HEK293T (cell line): ENCODE measurements at regions not wholly inside any gene's neighbourhood (a gene's known extent, or its start where the extent isn't known, plus 50 kb on each side); places are given as distances from the start of the nearest gene placed in this dataset.

ENCODE experiments used
- CTCF ChIA-PET: fragments of 350-600 bp; formaldehyde crosslinking; extraction: SDS; loops from one replicate; lab custom pipeline; 2021; ENCODE audit warnings: antibody characterized with exemption, inconsistent platforms; lab: Yijun Ruan, JAX
- POLR2A ChIA-PET: fragments of 350-600 bp; formaldehyde crosslinking; extraction: SDS; loops from one replicate; lab custom pipeline; 2020; ENCODE audit warnings: antibody characterized with exemption, inconsistent platforms; lab: Yijun Ruan, JAX
- DNase-seq: peaks from one replicate; pipeline ENCODE4 v3.0.0; 2012; ENCODE audit warnings: mixed read lengths; ENCODE audit errors: extremely low spot score
- ARNT ChIP-seq: fragments of 450-650 bp; IDR thresholded peaks from 2 replicates; pipeline ENCODE4 v1.6.1; 2017; ENCODE audit warnings: mild to moderate bottlenecking
- BHLHE40 ChIP-seq: fragments of 450-650 bp; IDR thresholded peaks from 2 replicates; pipeline ENCODE4 v1.6.1; 2016; ENCODE audit warnings: mild to moderate bottlenecking, moderate library complexity, borderline replicate concordance
- CTBP1 ChIP-seq: fragments of 450-650 bp; IDR thresholded peaks from 2 replicates; pipeline ENCODE4 v1.6.1; 2016; ENCODE audit warnings: borderline replicate concordance
- ELF4 ChIP-seq: fragments of 450-650 bp; IDR thresholded peaks from 2 replicates; pipeline ENCODE4 v1.6.1; 2017; ENCODE audit warnings: antibody characterized with exemption
- FOXA1 ChIP-seq: fragments of 450-650 bp; IDR thresholded peaks from 2 replicates; pipeline ENCODE4 v1.6.1; 2016; ENCODE audit warnings: mild to moderate bottlenecking
- FOXK2 ChIP-seq: fragments of 450-650 bp; IDR thresholded peaks from 2 replicates; pipeline ENCODE4 v1.6.1; 2016; ENCODE audit warnings: mild to moderate bottlenecking
- FOXM1 ChIP-seq: fragments of 450-650 bp; IDR thresholded peaks from 2 replicates; pipeline ENCODE4 v1.6.1; 2017; ENCODE audit warnings: mild to moderate bottlenecking, borderline replicate concordance
- HDGF ChIP-seq: fragments of 450-650 bp; IDR thresholded peaks from 2 replicates; pipeline ENCODE4 v1.6.1; 2017; ENCODE audit warnings: antibody characterized with exemption, borderline replicate concordance
- L3MBTL2 ChIP-seq: fragments of 450-650 bp; conservative IDR thresholded peaks from 2 replicates; pipeline ENCODE4 v1.6.1; 2016; ENCODE audit warnings: mild to moderate bottlenecking
- LEF1 ChIP-seq: fragments of 450-650 bp; IDR thresholded peaks from 2 replicates; pipeline ENCODE4 v1.6.1; 2017; ENCODE audit warnings: mild to moderate bottlenecking, borderline replicate concordance
- NFRKB ChIP-seq: fragments of 450-650 bp; IDR thresholded peaks from 2 replicates; pipeline ENCODE4 v1.6.1; 2016; ENCODE audit warnings: mild to moderate bottlenecking, moderate library complexity
- SP1 ChIP-seq: fragments of 450-650 bp; IDR thresholded peaks from 2 replicates; pipeline ENCODE4 v1.6.1; 2017
- SUZ12 ChIP-seq: fragments of 450-650 bp; IDR thresholded peaks from 2 replicates; pipeline ENCODE4 v1.6.1; 2016; ENCODE audit warnings: mild to moderate bottlenecking
- TARDBP ChIP-seq: fragments of 450-650 bp; IDR thresholded peaks from 2 replicates; pipeline ENCODE4 v1.6.1; 2016
- ZNF384 ChIP-seq: fragments of 450-650 bp; IDR thresholded peaks from 2 replicates; pipeline ENCODE4 v1.6.1; 2016
- TF ChIP-seq, protein P1 (sequence below): fragments of 450-650 bp; IDR thresholded peaks from 2 replicates; pipeline ENCODE4 v1.6.1; 2016

GRCh38 chr16:9261376-9261775 is 169.9 kb downstream of the HAPSTR1 start:
- ChIA-PET CTCF (no interaction called here), POLR2A (interaction anchor here (0.6 kb wide), 1 partner anchor 442 kb away, joined by 3 read pairs; no protein-coding TSS in a partner anchor)
- no peak for DNase-seq
- no peak for TF ChIP-seq SUZ12
- TF ChIP-seq SP1 = no peak
- TF ChIP-seq ARNT = no peak
- TF ChIP-seq, protein P1, sequence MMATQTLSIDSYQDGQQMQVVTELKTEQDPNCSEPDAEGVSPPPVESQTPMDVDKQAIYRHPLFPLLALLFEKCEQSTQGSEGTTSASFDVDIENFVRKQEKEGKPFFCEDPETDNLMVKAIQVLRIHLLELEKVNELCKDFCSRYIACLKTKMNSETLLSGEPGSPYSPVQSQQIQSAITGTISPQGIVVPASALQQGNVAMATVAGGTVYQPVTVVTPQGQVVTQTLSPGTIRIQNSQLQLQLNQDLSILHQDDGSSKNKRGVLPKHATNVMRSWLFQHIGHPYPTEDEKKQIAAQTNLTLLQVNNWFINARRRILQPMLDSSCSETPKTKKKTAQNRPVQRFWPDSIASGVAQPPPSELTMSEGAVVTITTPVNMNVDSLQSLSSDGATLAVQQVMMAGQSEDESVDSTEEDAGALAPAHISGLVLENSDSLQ = no peak
- no peak for TF ChIP-seq FOXM1
- no peak for TF ChIP-seq CTBP1
- no peak for TF ChIP-seq FOXK2
- no peak for TF ChIP-seq NFRKB
- TF ChIP-seq ELF4 = no peak
- TF ChIP-seq LEF1 = no peak

DNA sequence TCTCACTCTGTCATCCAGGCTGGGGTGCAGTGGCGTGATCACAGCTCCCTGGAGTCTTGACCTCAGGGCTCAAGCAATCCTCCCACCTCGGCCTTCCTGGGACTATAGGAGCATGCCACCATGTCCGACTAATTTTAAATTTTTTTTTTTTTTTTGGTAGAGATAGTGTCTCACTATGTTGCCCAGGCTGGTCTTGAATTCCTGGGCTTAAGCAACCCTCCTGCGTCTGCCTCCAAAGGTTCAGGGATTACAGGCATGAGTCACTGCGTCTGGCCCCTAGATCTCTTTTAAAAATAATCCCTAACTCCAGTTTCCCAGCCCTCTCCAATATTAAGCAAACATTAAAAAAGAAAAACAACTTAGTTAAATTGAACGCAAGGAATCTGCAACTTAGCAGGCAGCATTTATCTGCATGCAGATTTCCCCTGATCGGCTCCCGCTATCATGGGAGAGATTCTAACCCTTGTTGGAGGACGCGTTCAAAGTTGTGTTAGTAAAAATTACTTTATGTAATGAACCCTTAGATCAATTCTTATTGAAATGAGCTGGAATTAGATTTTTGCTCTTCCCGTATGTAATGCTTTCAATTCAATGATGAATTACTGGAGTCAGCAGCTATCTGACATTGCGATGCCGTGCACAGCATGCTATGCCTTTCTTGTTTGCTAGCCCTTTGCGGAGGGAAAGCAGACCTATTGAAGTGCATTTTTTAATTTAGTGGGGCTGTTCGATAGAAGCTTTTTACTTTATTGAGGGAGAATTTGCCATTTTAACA is 171.7 kb downstream of the HAPSTR1 start:
- TF ChIP-seq ZNF384 (no peak), BHLHE40 (no peak), FOXM1 (no peak), ELF4 (no peak), L3MBTL2 (no peak), HDGF (no peak), ARNT (no peak), TARDBP (no peak), FOXK2 (no peak), CTBP1 (no peak), SP1 (no peak), NFRKB (no peak), LEF1 (no peak), FOXA1 (no peak), SUZ12 (no peak)
- TF ChIP-seq, protein P1 = no peak
- ChIA-PET CTCF (interaction anchor here (0.7 to 1.3 kb wide), 2 partner anchors 7 to 380 kb away, joined by 3 to 4 read pairs; no protein-coding TSS in a partner anchor), POLR2A (no interaction called here)
- no peak for DNase-seq

DNA sequence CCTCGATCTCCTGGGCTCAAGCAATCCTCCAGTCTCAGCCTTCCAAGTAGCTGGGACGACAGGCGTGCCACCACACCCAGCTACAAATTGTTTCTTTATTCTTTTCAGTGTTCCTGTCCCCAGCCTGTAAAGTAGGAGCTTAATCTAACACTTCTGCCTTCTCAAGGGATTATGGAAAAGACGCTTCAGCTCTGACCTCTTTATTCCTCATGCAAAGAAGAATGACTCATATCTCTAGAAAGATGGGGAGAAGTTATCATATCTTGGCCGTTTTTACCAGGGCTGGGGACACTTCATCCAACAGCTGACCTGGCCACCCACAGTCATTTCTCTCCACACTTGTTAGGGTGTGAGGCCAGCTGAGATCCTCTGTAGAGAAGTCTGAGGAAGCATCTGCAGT is 172.6 kb downstream of the HAPSTR1 start:
- no peak for TF ChIP-seq SP1
- TF ChIP-seq L3MBTL2 = no peak
- no peak for TF ChIP-seq CTBP1
- no peak for TF ChIP-seq NFRKB
- no peak for TF ChIP-seq HDGF
- TF ChIP-seq, protein P1 = no peak
- no peak for TF ChIP-seq FOXM1
- no peak for TF ChIP-seq FOXA1
- no peak for TF ChIP-seq FOXK2
- TF ChIP-seq BHLHE40 = no peak
- no peak for TF ChIP-seq ARNT
- TF ChIP-seq ZNF384 = no peak
- TF ChIP-seq TARDBP = no peak
- TF ChIP-seq SUZ12 = no peak
- no peak for TF ChIP-seq ELF4
- TF ChIP-seq LEF1 = no peak
- DNase-seq = no peak
- ChIA-PET CTCF (interaction anchor here (1.3 kb wide), 1 partner anchor 8 kb away, joined by 4 read pairs; no protein-coding TSS in a partner anchor), POLR2A (no interaction called here)

GRCh38 chr16:9268446-9268845 is 177.0 kb downstream of the HAPSTR1 start:
- no peak for DNase-seq
- TF ChIP-seq HDGF (no peak), FOXA1 (no peak), ELF4 (no peak), TARDBP (no peak), SP1 (no peak), ZNF384 (no peak), BHLHE40 (no peak)
- TF ChIP-seq, protein P1 = no peak
- ChIA-PET CTCF (interaction anchor here (1.0 kb wide), 1 partner anchor 10 kb away, joined by 8 read pairs; no protein-coding TSS in a partner anchor), POLR2A (no interaction called here)

- ChIA-PET CTCF (no interaction called here), POLR2A (no interaction called here)
- DNase-seq = no peak
- no peak for TF ChIP-seq ELF4
- no peak for TF ChIP-seq FOXA1
- no peak for TF ChIP-seq L3MBTL2
- TF ChIP-seq BHLHE40 = no peak
- no peak for TF ChIP-seq ARNT
- TF ChIP-seq SUZ12 = no peak
- TF ChIP-seq LEF1 = no peak
- TF ChIP-seq HDGF = no peak
- TF ChIP-seq, protein P1 = no peak
- no peak for TF ChIP-seq SP1
- TF ChIP-seq FOXM1 = no peak
- TF ChIP-seq TARDBP = no peak
- TF ChIP-seq ZNF384 = no peak
- no peak for TF ChIP-seq CTBP1
- no peak for TF ChIP-seq FOXK2
Observed at GRCh38 chr16:9270424-9270823, 179.0 kb downstream of the HAPSTR1 start.
